Trophoblast cell (in vitro differentiated cells and primary cell): ENCODE measurements at regions not wholly inside any gene's neighbourhood (a gene's known extent, or its start where the extent isn't known, plus 50 kb on each side); places are given as distances from the start of the nearest gene placed in this dataset.

ENCODE experiments used
- DNase-seq, 2 donors: peaks; one replicate each; pipeline ENCODE4 v3.0.0-alpha.2; 2016
- H2AFZ ChIP-seq: 2 replicates; pipeline ENCODE4 v1.6.1; 2013; ENCODE audit warnings: low read length, moderate library complexity, mild to moderate bottlenecking; ENCODE audit not compliant: insufficient read depth, poor library complexity
- H2AK5ac ChIP-seq: 2 replicates; pipeline ENCODE4 v1.6.1; 2013; ENCODE audit warnings: mild to moderate bottlenecking, low read length
- H2BK120ac ChIP-seq: 2 replicates; pipeline ENCODE4 v1.6.1; 2013; ENCODE audit warnings: low read length, mild to moderate bottlenecking, moderate library complexity; ENCODE audit not compliant: insufficient read depth, poor library complexity
- H2BK12ac ChIP-seq: 2 replicates; pipeline ENCODE4 v1.6.1; 2013; ENCODE audit warnings: mild to moderate bottlenecking, low read length, moderate library complexity
- H2BK5ac ChIP-seq: 2 replicates; pipeline ENCODE4 v1.6.1; 2013; ENCODE audit warnings: low read length, low read depth, moderate library complexity, mild to moderate bottlenecking; ENCODE audit not compliant: poor library complexity
- H3K14ac ChIP-seq: 2 replicates; pipeline ENCODE4 v1.6.1; 2013; ENCODE audit warnings: mild to moderate bottlenecking, low read length
- H3K18ac ChIP-seq: 2 replicates; pipeline ENCODE4 v1.6.1; 2013; ENCODE audit warnings: mild to moderate bottlenecking, low read length
- H3K23ac ChIP-seq: 2 replicates; pipeline ENCODE4 v1.6.1; 2013; ENCODE audit warnings: low read length
- H3K27ac ChIP-seq: 2 replicates; pipeline ENCODE4 v1.5.1; 2013; ENCODE audit warnings: low read depth, mild to moderate bottlenecking, inconsistent platforms, low read length, moderate library complexity
- H3K27me3 ChIP-seq: 2 replicates; pipeline ENCODE4 v1.6.1; 2013; ENCODE audit warnings: inconsistent platforms, mild to moderate bottlenecking, low read length, moderate library complexity; ENCODE audit not compliant: insufficient read depth
- H3K36me3 ChIP-seq, 2 experiments: 1 replicate in 1 of 2; 2 replicates in 1 of 2; pipeline ENCODE4 v1.6.1; 2013; ENCODE audit warnings: low read length in 2 of 2, mild to moderate bottlenecking in 2 of 2, moderate library complexity in 1 of 2; ENCODE audit not compliant: insufficient read depth in 2 of 2, control insufficient read depth in 1 of 2
- H3K4ac ChIP-seq: 2 replicates; pipeline ENCODE4 v1.6.1; 2013; ENCODE audit warnings: low read depth, mild to moderate bottlenecking, low read length, moderate library complexity
- H3K4me1 ChIP-seq, 2 experiments: 1 replicate in 1 of 2; 2 replicates in 1 of 2; pipeline ENCODE4 v1.6.1; 2013; ENCODE audit warnings: low read length in 2 of 2, mild to moderate bottlenecking in 2 of 2, moderate library complexity in 1 of 2; ENCODE audit not compliant: insufficient read depth in 2 of 2, control insufficient read depth in 1 of 2
- H3K4me2 ChIP-seq: 2 replicates; pipeline ENCODE4 v1.6.1; 2013; ENCODE audit warnings: inconsistent platforms, mild to moderate bottlenecking, low read length, moderate library complexity
- H3K4me3 ChIP-seq: 2 replicates; pipeline ENCODE4 v1.5.1; 2013; ENCODE audit warnings: mild to moderate bottlenecking, low read depth, low read length, inconsistent platforms
- H3K79me1 ChIP-seq: one replicate; pipeline ENCODE4 v1.6.1; 2013; ENCODE audit warnings: low read length
- H3K79me2 ChIP-seq: 2 replicates; pipeline ENCODE4 v1.6.1; 2013; ENCODE audit warnings: low read length, mild to moderate bottlenecking; ENCODE audit not compliant: control insufficient read depth, insufficient read depth, poor library complexity
- H3K9ac ChIP-seq: 2 replicates; pipeline ENCODE4 v1.6.1; 2013; ENCODE audit warnings: mild to moderate bottlenecking, low read length
- H3K9me3 ChIP-seq: 2 replicates; pipeline ENCODE4 v1.6.1; 2013; ENCODE audit warnings: low read depth, mild to moderate bottlenecking, control low read depth, inconsistent platforms, low read length; ENCODE audit not compliant: insufficient read depth
- H4K12ac ChIP-seq: 2 replicates; pipeline ENCODE4 v1.6.1; 2013; ENCODE audit warnings: low read depth, mild to moderate bottlenecking, low read length, moderate library complexity
- H4K8ac ChIP-seq: 2 replicates; pipeline ENCODE4 v1.6.1; 2013; ENCODE audit warnings: low read depth, mild to moderate bottlenecking, low read length, moderate library complexity
- H4K91ac ChIP-seq: one replicate; pipeline ENCODE4 v1.6.1; 2013; ENCODE audit warnings: low read depth, mild to moderate bottlenecking, low read length, moderate library complexity
- WGBS: extraction: QIAGEN DNeasy Blood & Tissue Kit; methylation state at CpG from one replicate; pipeline ENCODE4 v1.1.7; 2013; ENCODE audit warnings: missing lambda C conversion rate; ENCODE audit not compliant: insufficient read length, insufficient coverage; ENCODE audit errors: extremely low coverage; 5-methylcytosine and 5-hydroxymethylcytosine counted together

GRCh38 chr5:40432836-40433235 lies 246.9 kb upstream of the PTGER4 start:
- Histone ChIP-seq H3K27me3 (no peaks in the 10 kb centered on the region), H3K27ac (no peak overlapping the region), H2BK12ac (no peak overlapping the region), H3K9me3 (no peaks in the 10 kb centered on the region), H2BK120ac (no peak overlapping the region), H2AK5ac (no peak overlapping the region), H4K8ac (no peak overlapping the region), H3K36me3 (no peaks in the 10 kb centered on the region), H3K23ac (no peak overlapping the region), H3K79me2 (no peaks in the 10 kb centered on the region), H3K4me1 (peaks cover 0 to 2% of the 10 kb centered on the region in 2 experiments), H2AFZ (no peak overlapping the region), H3K4me3 (no peak overlapping the region), H3K14ac (no peak overlapping the region), H4K12ac (no peak overlapping the region), H4K91ac (no peak overlapping the region), H3K9ac (no peak overlapping the region), H3K4me2 (no peak overlapping the region), H3K4ac (no peak overlapping the region), H3K79me1 (no peaks in the 10 kb centered on the region), H3K18ac (no peak overlapping the region), H2BK5ac (no peak overlapping the region)
- DNase-seq = no peak
- no CpG with 5 or more reads among the region's 1 CpG for WGBS

- Histone ChIP-seq H3K27ac (no peak overlapping the region), H2AK5ac (no peak overlapping the region), H2BK5ac (no peak overlapping the region), H3K27me3 (no peaks in the 10 kb centered on the region), H3K79me1 (no peaks in the 10 kb centered on the region), H3K4me3 (no peak overlapping the region), H3K9me3 (no peaks in the 10 kb centered on the region), H4K8ac (no peak overlapping the region), H2BK120ac (no peak overlapping the region), H4K91ac (no peak overlapping the region), H3K79me2 (no peaks in the 10 kb centered on the region), H3K9ac (no peak overlapping the region), H3K4ac (no peak overlapping the region), H2BK12ac (no peak overlapping the region), H2AFZ (no peak overlapping the region), H4K12ac (no peak overlapping the region), H3K14ac (no peak overlapping the region), H3K36me3 (no peaks in the 10 kb centered on the region), H3K4me2 (no peak overlapping the region), H3K18ac (no peak overlapping the region), H3K4me1 (peaks cover 0 to 2% of the 10 kb centered on the region in 2 experiments), H3K23ac (no peak overlapping the region)
- no CpG with 5 or more reads among the region's 1 CpG for WGBS
- DNase-seq = no peak
Observed at GRCh38 chr5:40431734-40432133, 248.0 kb upstream of the PTGER4 start.

GRCh38 chr5:40430101-40430710 lies 249.5 kb upstream of the PTGER4 start:
- no peak overlapping the region for H3K27ac ChIP-seq
- no peak overlapping the region for H3K4me3 ChIP-seq
- H3K4ac ChIP-seq = no peak overlapping the region
- no peaks in the 10 kb centered on the region for H3K79me1 ChIP-seq
- H3K79me2 ChIP-seq = no peaks in the 10 kb centered on the region
- no peak overlapping the region for H3K9ac ChIP-seq
- WGBS = no CpG with 5 or more reads among the region's 3 CpGs
- H2BK120ac ChIP-seq = no peak overlapping the region
- no peak overlapping the region for H2AK5ac ChIP-seq
- no peaks in the 10 kb centered on the region for H3K9me3 ChIP-seq
- H2AFZ ChIP-seq = no peak overlapping the region
- no peak overlapping the region for H2BK5ac ChIP-seq
- no peaks in the 10 kb centered on the region for H3K27me3 ChIP-seq
- no peak overlapping the region for H3K23ac ChIP-seq
- H3K18ac ChIP-seq = no peak overlapping the region
- no peak overlapping the region for H4K12ac ChIP-seq
- no peak overlapping the region for H4K8ac ChIP-seq
- DNase-seq = no peak
- no peak overlapping the region for H2BK12ac ChIP-seq
- H3K4me2 ChIP-seq = no peak overlapping the region
- peaks cover 0 to 2% of the 10 kb centered on the region in 2 experiments for H3K4me1 ChIP-seq
- no peaks in the 10 kb centered on the region for H3K36me3 ChIP-seq
- H4K91ac ChIP-seq = no peak overlapping the region
- H3K14ac ChIP-seq = no peak overlapping the region

DNA sequence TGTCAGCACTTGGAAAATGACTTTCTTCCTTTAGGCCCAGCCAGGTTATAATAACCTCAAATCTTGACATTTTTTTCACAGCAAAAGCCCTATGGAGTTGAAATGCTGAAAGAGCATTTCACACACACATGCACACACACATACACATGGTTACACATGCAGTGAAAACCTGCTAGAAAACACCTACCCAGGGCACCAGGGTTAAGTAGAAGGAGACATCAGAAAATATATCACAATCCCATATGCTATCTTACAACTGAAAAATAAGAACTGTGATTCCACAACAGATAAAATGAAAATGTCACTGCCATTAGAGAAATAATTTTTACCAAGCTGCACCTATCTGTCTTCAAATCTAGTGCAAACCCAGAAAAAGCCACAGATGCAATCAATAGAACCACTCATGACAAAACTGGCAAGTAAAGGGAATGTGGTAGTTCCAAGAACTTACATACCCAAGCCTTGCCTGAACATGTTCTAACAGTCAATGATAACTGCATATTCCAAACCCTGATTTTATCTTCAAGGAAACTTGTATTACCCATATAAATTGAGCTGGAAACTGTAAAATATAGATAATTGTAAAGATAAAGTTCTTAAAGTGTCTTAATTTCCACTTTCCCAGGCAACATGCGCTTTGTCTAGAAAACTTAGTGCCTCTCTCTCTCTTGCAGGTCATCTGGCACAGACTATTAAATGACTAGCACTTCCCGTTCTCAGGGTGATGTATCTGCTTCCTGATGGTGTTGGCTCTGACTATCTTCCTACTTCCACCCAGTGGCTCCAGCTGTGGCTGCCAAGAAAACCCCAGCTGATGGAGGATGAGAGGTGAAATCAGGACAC lies 250.2 kb upstream of the PTGER4 start:
- DNase-seq = peak in 1 of 2 donors; percentile 59
- no CpG with 5 or more reads among the region's 2 CpGs for WGBS

More for the DNA sequence above, 250.2 kb upstream of the PTGER4 start:
- no peak overlapping the region for H3K27ac ChIP-seq
- H3K4me2 ChIP-seq = no peak overlapping the region
- no peak overlapping the region for H2BK12ac ChIP-seq
- H4K12ac ChIP-seq = no peak overlapping the region
- no peaks in the 10 kb centered on the region for H3K27me3 ChIP-seq
- no peak overlapping the region for H3K4me3 ChIP-seq
- H3K9me3 ChIP-seq = no peaks in the 10 kb centered on the region
- no peak overlapping the region for H2AK5ac ChIP-seq
- H3K79me1 ChIP-seq = no peaks in the 10 kb centered on the region
- H3K4ac ChIP-seq = no peak overlapping the region
- H2BK5ac ChIP-seq = no peak overlapping the region
- no peak overlapping the region for H3K18ac ChIP-seq
- H4K8ac ChIP-seq = no peak overlapping the region
- peaks cover 0 to 2% of the 10 kb centered on the region in 2 experiments for H3K4me1 ChIP-seq
- H2AFZ ChIP-seq = no peak overlapping the region
- no peak overlapping the region for H4K91ac ChIP-seq
- H2BK120ac ChIP-seq = no peak overlapping the region
- no peak overlapping the region for H3K14ac ChIP-seq
- H3K79me2 ChIP-seq = no peaks in the 10 kb centered on the region
- H3K36me3 ChIP-seq = no peaks in the 10 kb centered on the region
- H3K9ac ChIP-seq = no peak overlapping the region
- no peak overlapping the region for H3K23ac ChIP-seq
